Natural killer cell (primary cell): ENCODE measurements at regions not wholly inside any gene's neighbourhood (a gene's known extent, or its start where the extent isn't known, plus 50 kb on each side); places are given as distances from the start of the nearest gene placed in this dataset.

Experiments
- ATAC-seq, 3 donors: fragments of 150-1000 bp in 2 of 3; fragments of 200-7000 bp in 1 of 3; cut with Tn5 transposase; 1 replicate in 1 of 3; 2 replicates in 2 of 3; pipeline ENCODE4 v1.10.0; 2021; ENCODE audit warnings: mild to moderate bottlenecking in 2 of 3, moderate library complexity in 2 of 3
- DNase-seq, 2 donors: peaks; one replicate each; pipeline versions ENCODE4 v3.0.0 to v3.0.0-alpha.2; 2013 to 2021; ENCODE audit warnings: mixed read lengths in 1 of 2
- H3K27ac ChIP-seq: one replicate; pipeline ENCODE4 v1.5.1; 2013; ENCODE audit warnings: mild to moderate bottlenecking, low read length
- H3K27me3 ChIP-seq: one replicate; pipeline ENCODE4 v1.6.1; 2013; ENCODE audit warnings: low read length; ENCODE audit not compliant: control insufficient read depth, insufficient read depth
- H3K36me3 ChIP-seq: one replicate; pipeline ENCODE4 v1.6.1; 2013; ENCODE audit warnings: low read length; ENCODE audit not compliant: control insufficient read depth, insufficient read depth
- H3K4me1 ChIP-seq: one replicate; pipeline ENCODE4 v1.6.1; 2013; ENCODE audit warnings: low read length; ENCODE audit not compliant: control insufficient read depth, insufficient read depth
- H3K4me3 ChIP-seq: one replicate; pipeline ENCODE4 v1.5.1; 2013; ENCODE audit warnings: low read length
- H3K9me3 ChIP-seq: one replicate; pipeline ENCODE4 v1.6.1; 2013; ENCODE audit warnings: low read length; ENCODE audit not compliant: control insufficient read depth, insufficient read depth
- H3K27ac Mint-ChIP-seq, 2 donors: one replicate each; pipeline ENCODE4 v1.8.0; 2022; ENCODE audit warnings: mild to moderate bottlenecking in 2 of 2, mixed read lengths in 2 of 2, moderate library complexity in 1 of 2
- H3K27me3 Mint-ChIP-seq, 2 donors: one replicate each; pipeline ENCODE4 v1.8.0; 2022; ENCODE audit warnings: low read depth in 2 of 2, mixed read lengths in 2 of 2
- H3K36me3 Mint-ChIP-seq: one replicate; pipeline ENCODE4 v1.8.0; 2022; ENCODE audit warnings: mixed read lengths
- H3K4me1 Mint-ChIP-seq, 2 donors: one replicate each; pipeline ENCODE4 v1.8.0; 2022; ENCODE audit warnings: mixed read lengths in 2 of 2
- H3K4me3 Mint-ChIP-seq: one replicate; pipeline ENCODE4 v1.8.0; 2022; ENCODE audit warnings: mild to moderate bottlenecking, moderate library complexity, mixed read lengths
- H3K9me3 Mint-ChIP-seq, 2 donors: one replicate each; pipeline ENCODE4 v1.8.0; 2022; ENCODE audit warnings: mixed read lengths in 2 of 2
- WGBS: methylation state at CpG from one replicate; pipeline ENCODE4 v1.1.7; 2013; ENCODE audit warnings: missing lambda C conversion rate; ENCODE audit not compliant: insufficient coverage; 5-methylcytosine and 5-hydroxymethylcytosine counted together
- intact Hi-C: fragments of 100-400 bp; cut with micrococcal nuclease; formaldehyde crosslinking; loops from one replicate; pipeline ENCODE4 v1.14.2; 2022
- TF ChIP-seq, protein P1 (sequence below): fragments of 200-600 bp; IDR thresholded peaks from one replicate; pipeline ENCODE4 v1.8.0; 2022; ENCODE audit warnings: antibody characterized with exemption

DNA sequence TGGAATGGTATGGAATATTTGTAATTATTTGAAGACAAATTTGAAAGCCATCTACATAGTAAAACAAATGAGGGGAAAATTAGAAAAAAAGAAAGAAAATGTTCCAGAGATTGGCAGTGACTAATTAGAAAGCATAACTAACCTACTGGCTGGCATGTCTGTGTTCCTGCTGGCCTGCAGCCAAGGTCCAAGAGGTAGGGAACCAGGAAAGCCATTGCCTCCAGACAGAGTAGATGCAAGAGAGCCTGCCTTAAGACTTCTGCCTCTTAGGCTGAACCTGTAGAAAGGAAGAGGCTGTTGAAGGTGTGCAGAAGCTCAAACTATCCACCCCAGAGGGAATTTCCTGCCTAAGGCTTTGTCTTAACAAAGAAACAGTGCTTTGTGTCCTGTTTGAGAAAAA, 982.0 kb downstream of the SORCS1 start:
- Mint-ChIP-seq H3K36me3 (peaks cover 5% of the 10 kb centered on the region), H3K27ac (no peak overlapping the region), H3K9me3 (peaks cover 6 to 8% of the 10 kb centered on the region in 2 donors), H3K4me1 (no peaks in the 10 kb centered on the region), H3K27me3 (no peaks in the 10 kb centered on the region), H3K4me3 (no peak overlapping the region)
- Histone ChIP-seq H3K4me1 (no peaks in the 10 kb centered on the region), H3K36me3 (no peaks in the 10 kb centered on the region), H3K9me3 (no peaks in the 10 kb centered on the region), H3K27me3 (no peaks in the 10 kb centered on the region), H3K27ac (no peak overlapping the region), H3K4me3 (no peak overlapping the region)
- DNase-seq (no peak), ATAC-seq (no peak)
- TF ChIP-seq, protein P1, sequence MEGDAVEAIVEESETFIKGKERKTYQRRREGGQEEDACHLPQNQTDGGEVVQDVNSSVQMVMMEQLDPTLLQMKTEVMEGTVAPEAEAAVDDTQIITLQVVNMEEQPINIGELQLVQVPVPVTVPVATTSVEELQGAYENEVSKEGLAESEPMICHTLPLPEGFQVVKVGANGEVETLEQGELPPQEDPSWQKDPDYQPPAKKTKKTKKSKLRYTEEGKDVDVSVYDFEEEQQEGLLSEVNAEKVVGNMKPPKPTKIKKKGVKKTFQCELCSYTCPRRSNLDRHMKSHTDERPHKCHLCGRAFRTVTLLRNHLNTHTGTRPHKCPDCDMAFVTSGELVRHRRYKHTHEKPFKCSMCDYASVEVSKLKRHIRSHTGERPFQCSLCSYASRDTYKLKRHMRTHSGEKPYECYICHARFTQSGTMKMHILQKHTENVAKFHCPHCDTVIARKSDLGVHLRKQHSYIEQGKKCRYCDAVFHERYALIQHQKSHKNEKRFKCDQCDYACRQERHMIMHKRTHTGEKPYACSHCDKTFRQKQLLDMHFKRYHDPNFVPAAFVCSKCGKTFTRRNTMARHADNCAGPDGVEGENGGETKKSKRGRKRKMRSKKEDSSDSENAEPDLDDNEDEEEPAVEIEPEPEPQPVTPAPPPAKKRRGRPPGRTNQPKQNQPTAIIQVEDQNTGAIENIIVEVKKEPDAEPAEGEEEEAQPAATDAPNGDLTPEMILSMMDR, result no peak
- intact Hi-C loops, result no loop called here

DNA sequence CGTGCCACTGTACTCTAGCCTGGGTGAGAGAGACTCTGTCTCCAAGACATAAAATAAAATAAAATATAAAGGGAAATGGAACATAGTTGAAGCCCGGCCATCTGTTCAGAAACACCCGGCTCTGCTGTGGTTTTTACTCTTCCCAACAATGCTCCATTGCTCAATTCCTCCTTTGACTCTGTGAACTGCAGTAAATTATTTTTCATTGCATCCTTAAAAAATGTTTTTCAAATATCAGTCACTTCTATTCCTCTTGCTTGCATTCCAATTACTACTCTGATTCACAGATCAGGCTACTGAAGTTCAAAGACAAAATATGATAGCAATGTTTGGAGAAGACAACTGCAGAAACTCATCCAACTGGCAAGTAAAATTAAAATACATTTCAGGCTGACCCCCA, 983.0 kb downstream of the SORCS1 start:
- DNase-seq (no peak), ATAC-seq (no peak)
- no peak overlapping the region for H3K4me3 ChIP-seq
- no peaks in the 10 kb centered on the region for H3K27me3 Mint-ChIP-seq
- intact Hi-C loops, result no loop called here
- TF ChIP-seq, protein P1, result no peak
- no peak overlapping the region for H3K27ac Mint-ChIP-seq
- no peak overlapping the region for H3K27ac ChIP-seq
- H3K9me3 Mint-ChIP-seq, result peaks cover 8 to 9% of the 10 kb centered on the region in 2 donors
- no peaks in the 10 kb centered on the region for H3K27me3 ChIP-seq
- no peak overlapping the region for H3K4me3 Mint-ChIP-seq
- no peaks in the 10 kb centered on the region for H3K4me1 ChIP-seq
- WGBS, result 23% methylated on average over 2 of the region's 3 CpGs
- no peaks in the 10 kb centered on the region for H3K36me3 ChIP-seq
- H3K9me3 ChIP-seq, result no peaks in the 10 kb centered on the region
- H3K4me1 Mint-ChIP-seq, result no peaks in the 10 kb centered on the region
- peaks cover 5% of the 10 kb centered on the region for H3K36me3 Mint-ChIP-seq

DNA sequence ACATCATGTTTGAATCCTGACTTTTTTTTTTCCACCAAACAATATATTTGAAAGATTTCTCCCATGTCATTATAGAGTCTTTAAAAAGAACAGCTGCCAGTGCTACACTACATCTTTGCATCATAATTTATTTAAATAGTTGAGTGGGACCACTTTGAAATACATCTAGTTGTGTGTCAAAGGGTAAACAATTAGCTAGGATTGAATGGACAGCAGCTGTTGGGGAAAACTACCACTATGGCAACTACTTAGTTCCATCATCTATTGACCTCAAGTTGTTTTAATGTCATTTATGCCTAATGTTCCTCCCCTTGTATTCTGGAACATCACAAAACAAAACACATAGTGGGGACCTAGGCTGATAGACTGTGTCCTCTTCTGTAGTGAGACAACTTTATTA, 985.1 kb downstream of the SORCS1 start:
- H3K27ac Mint-ChIP-seq, result no peak overlapping the region
- peaks cover 5 to 6% of the 10 kb centered on the region in 2 donors for H3K9me3 Mint-ChIP-seq
- Histone ChIP-seq H3K27ac (no peak overlapping the region), H3K4me1 (no peaks in the 10 kb centered on the region), H3K36me3 (no peaks in the 10 kb centered on the region), H3K4me3 (no peak overlapping the region), H3K27me3 (no peaks in the 10 kb centered on the region), H3K9me3 (no peaks in the 10 kb centered on the region)
- intact Hi-C loops, result no loop called here
- DNase-seq, result no peak
- ATAC-seq, result no peak
- peaks cover 2% of the 10 kb centered on the region for H3K36me3 Mint-ChIP-seq
- no peaks in the 10 kb centered on the region for H3K27me3 Mint-ChIP-seq
- TF ChIP-seq, protein P1, result no peak
- H3K4me1 Mint-ChIP-seq, result no peaks in the 10 kb centered on the region
- no peak overlapping the region for H3K4me3 Mint-ChIP-seq

DNA sequence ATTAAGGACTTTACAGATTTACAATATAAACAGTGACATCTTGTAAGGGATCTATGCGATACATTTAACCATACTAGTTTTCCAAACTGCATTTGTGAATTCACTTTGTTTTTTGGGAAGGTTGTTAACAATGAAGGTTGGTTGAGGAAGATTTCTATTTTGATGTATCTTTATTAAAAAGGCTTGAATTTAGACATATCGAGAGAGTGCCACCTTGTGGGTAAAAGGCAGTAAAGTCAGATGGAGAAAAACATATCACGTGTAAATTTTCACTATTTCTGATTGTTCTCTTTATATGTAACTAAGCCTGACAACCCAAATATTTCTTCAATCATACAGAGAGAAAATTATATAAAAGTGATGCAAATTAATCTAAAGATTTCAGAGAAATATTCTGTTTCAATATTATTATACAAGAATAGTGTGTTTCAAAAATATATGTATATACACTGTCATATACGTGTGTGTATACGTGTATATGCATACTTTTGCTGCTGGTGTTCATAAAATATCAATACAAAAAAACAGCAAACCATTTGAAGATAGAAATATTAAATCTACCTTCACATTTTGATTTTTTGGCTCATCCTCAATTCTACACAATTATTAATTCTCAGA, 988.6 kb downstream of the SORCS1 start:
- Mint-ChIP-seq H3K4me3 (no peak overlapping the region), H3K4me1 (no peaks in the 10 kb centered on the region), H3K36me3 (no peaks in the 10 kb centered on the region), H3K27ac (no peak overlapping the region), H3K9me3 (peaks cover 3 to 9% of the 10 kb centered on the region in 2 donors), H3K27me3 (no peaks in the 10 kb centered on the region)
- ATAC-seq (no peak), DNase-seq (no peak)
- H3K27me3 ChIP-seq, result no peaks in the 10 kb centered on the region
- H3K4me1 ChIP-seq, result no peaks in the 10 kb centered on the region
- intact Hi-C loops, result no loop called here
- no CpG with 5 or more reads among the region's 5 CpGs for WGBS
- H3K4me3 ChIP-seq, result no peak overlapping the region
- TF ChIP-seq, protein P1, result no peak
- H3K36me3 ChIP-seq, result no peaks in the 10 kb centered on the region
- H3K27ac ChIP-seq, result no peak overlapping the region
- H3K9me3 ChIP-seq, result no peaks in the 10 kb centered on the region
